GM12872 (cell line): ENCODE measurements at regions not wholly inside any gene's neighbourhood (a gene's known extent, or its start where the extent isn't known, plus 50 kb on each side); places are given as distances from the start of the nearest gene placed in this dataset.

Experiments
- TF ChIP-seq, protein P1 (sequence below): IDR thresholded peaks from 3 replicates; pipeline ENCODE4 v1.5.1; 2011; ENCODE audit warnings: low read depth, mild to moderate bottlenecking, low read length, moderate library complexity; ENCODE audit not compliant: insufficient read depth

DNA sequence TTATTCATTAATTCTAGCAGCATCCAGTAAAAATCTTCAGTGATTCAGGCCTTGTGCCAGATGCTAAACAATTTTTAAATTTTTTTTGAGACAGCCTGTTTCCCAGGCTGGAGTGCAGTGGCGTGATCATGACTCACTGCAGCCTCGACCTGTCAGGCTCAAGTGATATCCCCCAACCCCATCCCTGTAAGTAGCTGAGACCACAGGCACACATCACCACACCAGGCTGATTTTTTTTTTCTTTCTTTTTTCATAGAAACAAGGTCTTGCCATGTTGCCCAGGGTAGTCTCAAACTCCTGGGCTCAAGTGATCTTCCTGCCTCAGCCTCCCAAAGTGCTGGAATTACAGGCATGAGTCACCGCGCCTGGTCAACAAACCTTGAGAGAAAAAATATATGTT lies 705.5 kb downstream of the ARAP2 start:
- TF ChIP-seq, protein P1, sequence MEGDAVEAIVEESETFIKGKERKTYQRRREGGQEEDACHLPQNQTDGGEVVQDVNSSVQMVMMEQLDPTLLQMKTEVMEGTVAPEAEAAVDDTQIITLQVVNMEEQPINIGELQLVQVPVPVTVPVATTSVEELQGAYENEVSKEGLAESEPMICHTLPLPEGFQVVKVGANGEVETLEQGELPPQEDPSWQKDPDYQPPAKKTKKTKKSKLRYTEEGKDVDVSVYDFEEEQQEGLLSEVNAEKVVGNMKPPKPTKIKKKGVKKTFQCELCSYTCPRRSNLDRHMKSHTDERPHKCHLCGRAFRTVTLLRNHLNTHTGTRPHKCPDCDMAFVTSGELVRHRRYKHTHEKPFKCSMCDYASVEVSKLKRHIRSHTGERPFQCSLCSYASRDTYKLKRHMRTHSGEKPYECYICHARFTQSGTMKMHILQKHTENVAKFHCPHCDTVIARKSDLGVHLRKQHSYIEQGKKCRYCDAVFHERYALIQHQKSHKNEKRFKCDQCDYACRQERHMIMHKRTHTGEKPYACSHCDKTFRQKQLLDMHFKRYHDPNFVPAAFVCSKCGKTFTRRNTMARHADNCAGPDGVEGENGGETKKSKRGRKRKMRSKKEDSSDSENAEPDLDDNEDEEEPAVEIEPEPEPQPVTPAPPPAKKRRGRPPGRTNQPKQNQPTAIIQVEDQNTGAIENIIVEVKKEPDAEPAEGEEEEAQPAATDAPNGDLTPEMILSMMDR: no peak

DNA sequence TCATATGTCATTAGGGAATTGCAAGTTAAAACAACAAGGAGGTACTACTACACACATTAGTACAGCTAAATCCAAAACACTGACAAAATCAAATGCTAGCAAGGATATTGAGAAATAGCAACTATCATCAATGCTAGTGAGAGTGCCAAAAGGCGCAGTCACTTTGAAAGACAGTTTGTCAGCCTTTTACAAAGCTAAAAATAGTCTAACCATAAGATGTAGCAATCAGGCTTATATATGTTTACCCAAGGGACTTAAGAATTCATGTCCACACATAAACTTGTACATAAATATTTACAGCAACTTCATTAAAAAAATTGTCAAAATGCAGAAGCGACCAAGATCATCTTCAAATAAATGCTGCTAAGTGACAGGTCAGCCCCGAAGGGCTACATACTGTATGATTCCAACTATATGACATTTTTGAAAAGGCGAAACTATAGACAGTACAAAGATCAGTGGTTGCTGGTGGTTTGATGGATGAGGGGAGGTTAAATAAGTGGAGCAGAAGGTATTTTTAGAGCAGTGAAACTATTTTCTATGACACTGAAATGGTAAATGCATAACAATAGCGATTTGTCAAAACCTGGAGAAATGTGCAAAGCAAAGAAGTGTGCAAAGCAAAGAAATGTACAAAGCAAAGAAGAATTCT lies 704.8 kb downstream of the ARAP2 start:
- TF ChIP-seq, protein P1: no peak

- TF ChIP-seq, protein P1: no peak
Observed at GRCh38 chr4:35541146-35541887, 703.0 kb downstream of the ARAP2 start.

- TF ChIP-seq, protein P1: no peak
Observed at GRCh38 chr4:35541888-35542213, 702.5 kb downstream of the ARAP2 start.

GRCh38 chr4:35548921-35549320 lies 695.4 kb downstream of the ARAP2 start:
- TF ChIP-seq, protein P1: no peak

- TF ChIP-seq, protein P1: no peak
Observed at GRCh38 chr4:35556387-35556786, 687.9 kb downstream of the ARAP2 start.

DNA sequence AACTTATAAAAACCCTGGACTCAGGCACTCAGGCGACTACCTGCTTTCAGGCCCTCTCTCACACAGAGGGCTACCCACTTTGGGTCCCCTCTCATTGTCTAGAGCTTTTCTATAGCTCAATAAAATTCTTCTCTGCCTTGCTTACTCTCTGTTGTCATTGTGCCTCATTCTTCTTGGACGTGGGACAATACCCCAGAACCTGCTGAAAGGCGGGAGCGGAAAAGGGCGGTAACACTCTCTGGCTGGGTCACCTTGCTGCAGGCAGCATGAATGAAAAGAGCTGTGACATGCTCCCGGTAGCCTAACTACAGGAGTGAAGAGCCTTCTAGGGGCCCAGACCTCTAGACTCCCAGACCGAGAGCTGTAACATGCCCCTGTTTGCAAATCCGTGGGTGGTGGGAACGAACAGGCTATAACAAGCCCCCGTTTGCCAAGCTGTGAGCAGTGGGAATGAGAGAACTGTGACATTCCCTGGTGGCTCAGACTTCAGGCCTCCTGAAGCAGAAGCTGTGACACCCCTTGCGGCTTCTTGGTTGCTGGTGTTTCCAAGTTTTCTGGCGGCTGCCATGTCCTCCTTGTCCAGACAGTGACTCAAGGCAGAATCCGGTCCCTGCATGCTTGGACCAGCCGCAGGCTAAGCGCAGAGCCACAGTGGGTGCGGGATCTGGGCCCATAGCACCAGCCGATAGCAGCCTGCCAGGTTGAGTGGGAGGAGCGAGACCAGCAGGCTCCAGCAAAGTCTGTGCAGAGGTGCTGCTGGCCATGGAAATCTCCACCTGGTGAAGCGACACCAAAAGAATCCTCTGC lies 684.6 kb downstream of the ARAP2 start:
- TF ChIP-seq, protein P1: no peak
